Bronchial epithelial cell (primary cell): ENCODE measurements at regions not wholly inside any gene's neighbourhood (a gene's known extent, or its start where the extent isn't known, plus 50 kb on each side); places are given as distances from the start of the nearest gene placed in this dataset.
"Not testable (repeated sequence)": the region's sequence is repeated elsewhere in the genome, so short reads cannot be mapped to it uniquely, and the experiment has no call there.

Source experiments
- DNase-seq: peaks from one replicate; pipeline ENCODE4 v3.0.0-alpha.2; 2010; ENCODE audit warnings: low read depth
- FAIRE-seq: peaks from 2 replicates; lab custom pipeline; 2011; peaks lifted over from hg19 to GRCh38; lab: Jason Lieb, UNC
- H3K27me3 ChIP-seq: 2 replicates; pipeline ENCODE4 v1.5.1; 2011; ENCODE audit warnings: low read length; ENCODE audit not compliant: control insufficient read depth, insufficient read depth
- H3K36me3 ChIP-seq: 2 replicates; pipeline ENCODE4 v1.5.1; 2011; ENCODE audit warnings: low read length; ENCODE audit not compliant: control insufficient read depth, insufficient read depth
- H3K4me3 ChIP-seq: 2 replicates; pipeline ENCODE4 v1.5.1; 2011; ENCODE audit warnings: mild to moderate bottlenecking, low read depth, low read length, control low read depth
- TF ChIP-seq, protein P1 (sequence below): IDR thresholded peaks from 2 replicates; pipeline ENCODE4 v1.5.1; 2011; ENCODE audit warnings: mild to moderate bottlenecking, moderate library complexity, low read length, control low read depth, inconsistent platforms; ENCODE audit not compliant: insufficient read depth, severe bottlenecking

DNA sequence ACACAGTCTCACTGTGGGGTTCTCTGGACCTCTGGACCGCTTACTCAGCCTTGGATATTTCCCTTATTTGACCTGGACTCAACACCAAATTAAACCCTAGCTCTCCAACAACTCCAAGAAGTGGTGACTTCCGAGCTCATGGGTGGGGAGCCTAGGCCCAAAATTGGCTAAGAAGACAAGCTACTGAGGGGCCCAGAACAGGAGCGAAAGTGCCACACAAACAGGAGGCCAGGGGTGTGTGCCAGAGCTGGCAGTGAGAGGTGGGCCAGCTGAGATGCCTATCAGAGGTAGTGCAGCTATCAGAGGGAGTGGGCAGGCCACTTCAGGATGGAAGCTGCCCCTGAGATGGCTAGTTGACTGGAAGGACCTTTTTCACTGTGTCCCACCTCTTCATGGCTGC lies 151.1 kb upstream of the PRR20G start:
- FAIRE-seq (peak; percentile 70), DNase-seq (no peak)
- no peaks in the 10 kb centered on the region for H3K27me3 ChIP-seq
- H3K36me3 ChIP-seq = no peaks in the 10 kb centered on the region
- H3K4me3 ChIP-seq = no peak overlapping the region
- TF ChIP-seq, protein P1, sequence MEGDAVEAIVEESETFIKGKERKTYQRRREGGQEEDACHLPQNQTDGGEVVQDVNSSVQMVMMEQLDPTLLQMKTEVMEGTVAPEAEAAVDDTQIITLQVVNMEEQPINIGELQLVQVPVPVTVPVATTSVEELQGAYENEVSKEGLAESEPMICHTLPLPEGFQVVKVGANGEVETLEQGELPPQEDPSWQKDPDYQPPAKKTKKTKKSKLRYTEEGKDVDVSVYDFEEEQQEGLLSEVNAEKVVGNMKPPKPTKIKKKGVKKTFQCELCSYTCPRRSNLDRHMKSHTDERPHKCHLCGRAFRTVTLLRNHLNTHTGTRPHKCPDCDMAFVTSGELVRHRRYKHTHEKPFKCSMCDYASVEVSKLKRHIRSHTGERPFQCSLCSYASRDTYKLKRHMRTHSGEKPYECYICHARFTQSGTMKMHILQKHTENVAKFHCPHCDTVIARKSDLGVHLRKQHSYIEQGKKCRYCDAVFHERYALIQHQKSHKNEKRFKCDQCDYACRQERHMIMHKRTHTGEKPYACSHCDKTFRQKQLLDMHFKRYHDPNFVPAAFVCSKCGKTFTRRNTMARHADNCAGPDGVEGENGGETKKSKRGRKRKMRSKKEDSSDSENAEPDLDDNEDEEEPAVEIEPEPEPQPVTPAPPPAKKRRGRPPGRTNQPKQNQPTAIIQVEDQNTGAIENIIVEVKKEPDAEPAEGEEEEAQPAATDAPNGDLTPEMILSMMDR = no peak

DNA sequence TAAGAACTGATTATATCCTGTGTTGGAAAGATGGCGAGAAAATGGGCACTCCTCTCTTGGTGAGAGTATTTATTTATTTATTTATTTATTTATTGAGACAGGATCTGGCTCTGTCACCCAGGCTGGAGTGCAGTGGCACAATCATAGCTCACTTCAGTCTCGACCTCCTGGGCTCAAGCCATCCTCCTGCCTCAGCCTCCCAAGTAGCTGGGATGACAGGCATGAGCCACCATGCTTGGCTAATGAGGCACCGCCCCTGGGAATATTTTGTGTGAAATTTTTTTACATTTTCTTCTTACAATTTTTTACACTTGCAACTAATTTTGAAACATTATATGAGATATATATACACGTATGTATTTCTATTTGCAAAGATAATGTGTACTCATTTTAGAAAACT lies 150.5 kb upstream of the PRR20G start:
- DNase-seq = no peak
- no peak for FAIRE-seq
- H3K27me3 ChIP-seq = no peaks in the 10 kb centered on the region
- TF ChIP-seq, protein P1 = no peak
- no peak overlapping the region for H3K4me3 ChIP-seq
- no peaks in the 10 kb centered on the region for H3K36me3 ChIP-seq

DNA sequence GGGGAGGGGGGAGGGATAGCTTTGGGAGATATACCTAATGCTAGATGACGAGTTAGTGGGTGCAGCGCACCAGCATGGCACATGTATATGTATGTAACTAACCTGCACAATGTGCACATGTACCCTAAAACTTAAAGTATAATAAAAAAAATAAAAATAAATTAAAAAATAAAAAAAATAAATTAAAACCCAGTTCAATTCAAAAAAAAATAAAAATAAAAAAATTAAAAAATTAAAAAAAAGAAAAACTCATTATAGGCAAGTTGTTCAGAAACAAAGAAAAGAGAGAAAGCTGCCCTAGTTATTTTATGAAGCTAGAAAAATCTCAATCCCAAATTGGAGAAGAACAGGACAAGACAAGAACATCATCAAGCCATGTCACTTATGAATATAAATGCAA lies 147.5 kb upstream of the PRR20G start:
- H3K4me3 ChIP-seq, H3K27me3 ChIP-seq, FAIRE-seq, H3K36me3 ChIP-seq, DNase-seq: not testable (repeated sequence)

DNA sequence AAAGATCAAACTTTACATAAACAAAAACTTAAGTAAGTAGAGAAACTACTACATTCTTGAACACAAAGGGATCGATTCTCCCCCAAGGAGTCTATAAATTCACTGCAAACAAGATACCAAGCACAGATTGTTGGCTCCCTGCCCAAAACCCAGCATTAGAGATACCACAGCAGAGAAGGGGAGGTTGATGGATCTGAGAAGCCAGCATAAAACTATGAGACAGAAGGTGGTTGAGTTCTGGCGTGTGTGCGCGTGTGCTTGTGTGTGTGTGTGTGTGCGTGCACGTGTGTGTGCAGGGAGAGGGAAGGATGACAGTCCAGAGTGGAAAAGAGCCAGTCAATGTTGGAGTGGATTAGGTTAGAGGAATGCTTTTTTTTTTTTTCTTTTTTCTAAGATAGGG lies 143.2 kb upstream of the PRR20G start:
- peaks cover 20% of the 10 kb centered on the region for H3K27me3 ChIP-seq
- no peak for DNase-seq
- TF ChIP-seq, protein P1 = no peak
- H3K4me3 ChIP-seq = no peak overlapping the region
- no peaks in the 10 kb centered on the region for H3K36me3 ChIP-seq
- no peak for FAIRE-seq

DNA sequence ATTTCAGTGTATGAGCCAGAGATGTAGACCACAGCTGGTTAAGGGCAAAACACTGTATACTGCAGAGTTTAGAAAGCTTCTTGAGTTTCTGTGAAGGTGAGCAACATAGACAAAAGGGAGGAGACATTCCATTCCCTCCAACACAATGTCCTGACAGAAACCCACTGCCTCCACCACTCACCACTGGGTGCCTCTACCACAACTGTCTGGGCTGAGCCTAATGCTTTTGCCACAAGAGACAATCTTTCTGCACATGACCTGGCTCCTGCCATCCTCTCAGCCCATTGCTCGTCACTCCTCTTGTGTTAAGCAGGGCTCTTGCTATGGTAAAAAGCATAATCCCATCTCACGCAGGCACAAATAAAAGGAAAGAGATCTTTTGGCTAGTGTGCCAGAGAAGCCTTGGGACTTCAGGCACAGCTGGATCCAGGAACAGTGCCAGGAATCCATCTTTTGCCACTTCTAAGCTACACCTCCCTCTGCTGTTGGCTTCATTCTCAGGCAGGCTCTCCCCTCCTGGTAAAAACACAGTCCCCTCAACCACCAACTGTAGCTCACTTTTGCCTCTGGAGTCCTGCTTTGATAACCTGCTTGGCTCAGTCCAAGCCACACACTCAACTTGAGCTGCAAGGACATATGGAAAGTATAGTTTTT lies 140.6 kb upstream of the PRR20G start:
- peaks cover 30% of the 10 kb centered on the region for H3K27me3 ChIP-seq
- no peaks in the 10 kb centered on the region for H3K36me3 ChIP-seq
- no peak overlapping the region for H3K4me3 ChIP-seq
- FAIRE-seq (peak; percentile 43), DNase-seq (no peak)
- TF ChIP-seq, protein P1 = no peak

DNA sequence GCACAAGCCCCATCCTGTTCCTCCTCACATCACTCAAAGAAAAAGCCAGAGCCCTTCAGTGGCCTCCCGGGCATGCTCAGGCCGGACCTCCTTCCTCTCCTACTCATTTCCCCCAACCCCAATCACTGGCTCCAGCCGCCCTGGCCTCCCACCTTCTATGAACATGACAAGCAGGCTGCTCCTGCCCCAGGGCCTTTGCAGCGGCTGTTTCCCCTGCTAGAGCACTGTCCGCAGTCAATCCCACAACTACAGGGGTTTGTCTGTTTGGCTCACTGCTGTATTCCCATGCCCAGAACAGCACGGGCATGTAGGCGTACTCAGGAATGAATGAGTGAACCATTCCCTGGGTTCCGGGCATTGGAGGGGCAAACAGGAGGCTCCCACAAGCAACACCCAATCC lies 139.8 kb upstream of the PRR20G start:
- Histone ChIP-seq H3K36me3 (no peaks in the 10 kb centered on the region), H3K27me3 (peaks cover 30% of the 10 kb centered on the region), H3K4me3 (no peak overlapping the region)
- no peak for FAIRE-seq
- TF ChIP-seq, protein P1 = no peak
- DNase-seq = no peak
